Spinal cord (tissue), 9 donors: ENCODE measurements at regions not wholly inside any gene's neighbourhood (a gene's known extent, or its start where the extent isn't known, plus 50 kb on each side); places are given as distances from the start of the nearest gene placed in this dataset.

Experiments
- DNase-seq, 6 donors: peaks; one replicate each; pipeline versions ENCODE4 v3.0.0 to v3.0.0-alpha.2; 2013 to 2015; ENCODE audit warnings: low spot score in 6 of 6, low read depth in 4 of 6
- H3K27ac ChIP-seq: one replicate; pipeline ENCODE4 v1.5.1; 2013; ENCODE audit warnings: low read depth, low read length, control low read depth
- H3K27me3 ChIP-seq: one replicate; pipeline ENCODE4 v1.6.1; 2013; ENCODE audit warnings: low read length; ENCODE audit not compliant: control insufficient read depth, insufficient read depth
- H3K36me3 ChIP-seq: one replicate; pipeline ENCODE4 v1.6.1; 2013; ENCODE audit warnings: low read length; ENCODE audit not compliant: control insufficient read depth, insufficient read depth
- H3K4me1 ChIP-seq: one replicate; pipeline ENCODE4 v1.6.1; 2013; ENCODE audit warnings: low read length; ENCODE audit not compliant: control insufficient read depth, insufficient read depth
- H3K4me3 ChIP-seq: one replicate; pipeline ENCODE4 v1.5.1; 2013; ENCODE audit warnings: low read depth, low read length, control low read depth
- H3K9me3 ChIP-seq: one replicate; pipeline ENCODE4 v1.6.1; 2013; ENCODE audit warnings: low read length; ENCODE audit not compliant: control insufficient read depth, insufficient read depth
- WGBS: methylation state at CpG from one replicate; pipeline ENCODE4 v1.1.5; 2013; ENCODE audit warnings: missing lambda C conversion rate; ENCODE audit not compliant: insufficient coverage; 5-methylcytosine and 5-hydroxymethylcytosine counted together
- donor health status: healthy.

DNA sequence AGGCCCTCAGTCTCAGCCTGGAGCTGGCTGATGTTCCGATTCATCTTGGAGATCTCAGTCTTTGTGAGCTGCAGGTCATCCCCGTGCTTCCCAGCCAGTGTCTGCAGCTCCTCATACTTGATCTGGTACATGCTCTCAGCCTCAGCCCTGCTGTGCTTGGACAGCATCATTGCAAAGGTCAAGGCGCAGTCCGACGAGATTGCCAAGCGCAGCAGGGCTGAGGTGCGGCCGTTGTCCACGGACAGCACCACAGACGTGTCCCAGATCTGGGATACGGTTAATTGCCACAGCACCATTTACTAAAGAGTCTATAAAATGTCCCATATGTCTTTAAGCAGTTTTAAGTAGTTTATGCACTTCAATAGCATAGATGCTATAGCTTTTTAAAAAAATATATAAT, 965.7 kb downstream of the FSCB start:
- Histone ChIP-seq H3K4me3 (no peak overlapping the region), H3K4me1 (no peaks in the 10 kb centered on the region), H3K27me3 (no peaks in the 10 kb centered on the region), H3K27ac (no peak overlapping the region), H3K9me3 (no peaks in the 10 kb centered on the region), H3K36me3 (no peaks in the 10 kb centered on the region)
- 93% methylated on average over 8 of the region's 11 CpGs for WGBS
- no peak for DNase-seq

- 91% methylated on average over 13 of the region's 13 CpGs for WGBS
- DNase-seq, result no peak
- Histone ChIP-seq H3K27me3 (no peaks in the 10 kb centered on the region), H3K27ac (no peak overlapping the region), H3K36me3 (no peaks in the 10 kb centered on the region), H3K4me3 (no peak overlapping the region), H3K9me3 (no peaks in the 10 kb centered on the region), H3K4me1 (no peaks in the 10 kb centered on the region)
Observed at GRCh38 chr14:43540948-43541347, 966.1 kb downstream of the FSCB start.

DNA sequence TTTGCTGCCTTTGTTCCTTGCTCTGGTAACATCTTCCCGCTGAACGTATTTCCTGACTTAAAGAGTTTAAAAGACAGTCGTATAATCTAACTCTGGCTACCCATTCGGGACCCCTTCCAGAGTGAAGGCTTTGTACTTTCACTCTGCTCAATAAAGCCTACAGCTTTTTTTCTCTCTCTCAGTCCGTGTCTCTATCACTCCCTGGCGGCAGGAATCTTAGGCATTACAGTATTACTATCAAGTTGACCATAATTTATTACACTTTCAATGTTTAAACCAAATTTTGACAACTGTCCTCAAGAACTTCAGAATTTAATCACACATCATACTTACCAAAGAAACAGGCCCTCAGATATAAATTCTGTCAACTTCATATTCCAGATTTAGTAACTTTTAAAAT, 967.9 kb downstream of the FSCB start:
- Histone ChIP-seq H3K4me3 (no peak overlapping the region), H3K36me3 (no peaks in the 10 kb centered on the region), H3K4me1 (no peaks in the 10 kb centered on the region), H3K9me3 (peaks cover 1% of the 10 kb centered on the region), H3K27me3 (no peaks in the 10 kb centered on the region), H3K27ac (no peak overlapping the region)
- DNase-seq, result peak in 1 of 6 donors; percentile 23
- WGBS, result 14% methylated on average over 6 of the region's 6 CpGs

DNA sequence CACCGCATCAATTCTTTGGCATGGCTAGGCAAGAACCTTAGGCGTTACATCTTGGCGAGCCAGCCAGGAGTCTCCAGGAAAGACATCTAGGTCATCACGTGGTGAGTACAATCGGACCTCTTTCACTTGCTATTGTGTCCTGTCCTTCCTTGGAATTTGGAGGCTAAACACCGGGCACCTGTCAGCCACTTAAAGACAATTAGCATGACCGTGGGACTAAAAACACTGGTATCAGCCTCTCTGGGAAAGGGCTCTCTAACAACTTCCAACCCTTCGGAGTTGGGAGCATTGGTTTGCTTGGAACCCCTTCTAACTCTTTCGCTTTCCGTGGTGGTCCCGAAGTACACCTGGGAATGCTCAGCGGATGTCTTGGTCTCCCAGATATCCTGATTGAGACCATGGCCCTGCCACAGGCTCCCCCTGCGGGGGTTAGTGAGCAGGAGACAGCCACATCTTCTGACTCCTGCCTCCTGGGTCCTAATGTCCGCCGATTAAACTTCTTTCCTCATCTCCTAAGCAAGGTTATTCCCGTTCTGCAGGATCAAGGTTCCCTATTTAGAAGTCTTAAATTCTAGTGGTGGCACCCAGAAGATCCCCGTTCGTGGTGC, 971.7 kb downstream of the FSCB start:
- H3K27me3 ChIP-seq, result no peaks in the 10 kb centered on the region
- no peak overlapping the region for H3K27ac ChIP-seq
- H3K4me3 ChIP-seq, result no peak overlapping the region
- 96% methylated on average over 17 of the region's 18 CpGs for WGBS
- DNase-seq, result no peak
- no peaks in the 10 kb centered on the region for H3K4me1 ChIP-seq
- H3K36me3 ChIP-seq, result no peaks in the 10 kb centered on the region
- peaks cover 1% of the 10 kb centered on the region for H3K9me3 ChIP-seq

DNA sequence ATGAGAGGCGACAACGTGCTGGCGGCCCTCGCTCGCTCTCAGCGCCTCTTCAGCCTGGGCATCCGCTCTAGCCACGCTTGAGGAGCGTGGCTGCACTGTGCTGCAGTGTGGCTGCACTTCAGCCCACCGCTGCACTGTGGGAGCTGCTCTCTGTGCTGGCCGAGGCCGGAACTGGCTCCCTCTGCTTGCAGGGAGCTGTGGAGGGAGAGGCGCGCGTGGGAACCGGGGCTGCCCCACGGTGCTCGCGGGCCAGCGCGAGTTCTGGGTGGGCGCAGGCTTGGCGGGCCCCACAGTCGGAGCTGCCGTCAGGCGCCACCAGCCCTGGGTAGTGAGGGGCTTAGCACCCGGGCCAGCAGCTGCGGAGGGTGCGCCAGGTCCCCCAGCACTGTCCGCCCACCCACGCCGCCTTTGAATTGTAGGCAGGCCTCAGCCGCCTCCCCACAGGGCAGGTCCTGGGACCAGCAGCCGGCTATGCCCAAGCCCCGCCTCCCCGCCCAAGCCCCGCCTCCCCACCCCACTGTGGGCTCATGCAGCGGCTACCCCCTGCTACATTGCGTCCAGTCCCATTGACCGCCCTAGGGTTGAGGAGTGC, 974.2 kb downstream of the FSCB start:
- DNase-seq, result no peak
- Histone ChIP-seq H3K4me1 (no peaks in the 10 kb centered on the region), H3K4me3 (no peak overlapping the region), H3K9me3 (peaks cover 1% of the 10 kb centered on the region), H3K27me3 (no peaks in the 10 kb centered on the region), H3K27ac (no peak overlapping the region), H3K36me3 (no peaks in the 10 kb centered on the region)
- 95% methylated on average over 38 of the region's 40 CpGs for WGBS

DNA sequence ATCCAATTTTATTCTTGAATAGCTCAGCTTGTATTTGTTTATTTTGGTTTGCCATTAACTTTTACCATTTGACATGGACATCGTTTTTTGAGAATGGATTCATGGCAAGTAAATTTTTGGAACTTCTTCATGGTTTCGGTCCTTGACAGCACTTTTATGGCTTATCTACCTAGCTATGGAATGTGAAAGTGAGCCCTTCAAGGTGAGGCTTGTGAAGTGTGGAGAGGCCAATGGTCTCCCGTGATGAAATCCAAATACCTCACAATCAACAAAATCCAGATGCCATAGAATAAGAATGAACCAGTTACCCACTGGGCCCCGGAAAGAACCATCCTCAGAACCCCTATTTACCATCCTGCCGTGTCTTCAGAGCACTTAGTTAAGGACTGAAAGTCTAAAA, 978.8 kb downstream of the FSCB start:
- no peaks in the 10 kb centered on the region for H3K27me3 ChIP-seq
- no peaks in the 10 kb centered on the region for H3K36me3 ChIP-seq
- 100% methylated on average over 1 of the region's 5 CpGs for WGBS
- H3K4me3 ChIP-seq, result no peak overlapping the region
- H3K27ac ChIP-seq, result no peak overlapping the region
- no peaks in the 10 kb centered on the region for H3K9me3 ChIP-seq
- DNase-seq, result no peak
- no peaks in the 10 kb centered on the region for H3K4me1 ChIP-seq

DNA sequence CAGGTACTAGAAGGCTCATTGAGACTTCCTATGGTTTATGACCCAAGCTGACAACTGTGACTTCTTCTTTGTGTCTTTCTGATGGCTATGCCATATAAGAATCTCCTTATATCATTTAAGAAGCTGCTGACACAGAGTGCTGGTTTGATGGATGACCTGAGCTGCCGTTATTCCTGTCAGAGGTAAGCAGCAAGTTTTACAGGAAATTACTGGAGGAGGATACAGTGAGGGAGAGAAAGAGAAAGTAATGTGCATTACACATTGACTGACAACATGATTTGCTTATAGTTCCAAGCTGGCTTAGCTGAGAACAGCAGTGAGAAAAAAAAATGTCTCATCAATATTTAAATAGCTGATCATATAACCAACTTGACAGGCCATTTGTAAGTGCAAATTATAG, 981.4 kb downstream of the FSCB start:
- Histone ChIP-seq H3K36me3 (no peaks in the 10 kb centered on the region), H3K9me3 (no peaks in the 10 kb centered on the region), H3K27me3 (no peaks in the 10 kb centered on the region), H3K4me1 (no peaks in the 10 kb centered on the region), H3K27ac (no peak overlapping the region), H3K4me3 (no peak overlapping the region)
- 100% methylated on average over 1 of the region's 1 CpG for WGBS
- DNase-seq, result peak in 1 of 6 donors; percentile 21

DNA sequence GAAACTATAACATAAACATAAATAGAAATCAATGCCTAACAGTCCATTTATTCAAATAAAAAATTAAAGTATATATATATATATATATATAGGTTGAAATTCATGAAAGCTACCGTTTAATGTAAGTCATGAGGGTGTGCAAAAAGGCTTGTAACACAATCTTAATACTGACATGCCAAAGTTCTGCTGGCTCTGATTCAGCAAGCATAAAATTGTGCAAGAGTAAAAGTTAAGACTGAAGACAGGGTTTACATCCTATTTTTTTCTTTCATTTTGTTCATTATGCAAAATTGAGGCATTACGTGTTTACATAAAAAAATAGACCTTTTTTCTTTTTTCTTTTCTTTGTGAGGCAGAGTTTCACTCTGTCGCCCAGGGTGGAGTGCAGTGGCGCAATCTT, 984.2 kb downstream of the FSCB start:
- H3K4me3 ChIP-seq, result no peak overlapping the region
- no peaks in the 10 kb centered on the region for H3K9me3 ChIP-seq
- H3K4me1 ChIP-seq, result no peaks in the 10 kb centered on the region
- no peak for DNase-seq
- H3K36me3 ChIP-seq, result no peaks in the 10 kb centered on the region
- WGBS, result 95% methylated on average over 3 of the region's 4 CpGs
- no peaks in the 10 kb centered on the region for H3K27me3 ChIP-seq
- no peak overlapping the region for H3K27ac ChIP-seq

DNA sequence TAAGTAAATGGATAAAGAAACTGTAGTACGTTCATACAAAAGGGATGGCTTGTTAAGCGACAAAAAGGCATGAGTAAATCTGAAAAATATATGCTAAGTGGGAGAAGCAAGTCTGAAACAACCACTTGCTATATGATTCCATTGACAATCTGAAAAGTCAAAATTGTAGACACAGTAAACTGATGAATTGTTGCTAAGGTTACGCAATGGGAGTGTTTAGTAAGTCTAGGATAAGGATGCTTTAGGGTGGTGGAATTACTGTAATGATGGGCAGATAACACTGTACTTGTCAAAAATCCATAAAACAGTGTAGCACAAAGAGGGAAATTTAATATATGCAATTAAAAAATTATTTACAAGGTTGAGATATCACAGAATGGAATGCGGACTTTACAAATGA, 984.9 kb downstream of the FSCB start:
- Histone ChIP-seq H3K36me3 (no peaks in the 10 kb centered on the region), H3K9me3 (no peaks in the 10 kb centered on the region), H3K27ac (no peak overlapping the region), H3K4me1 (no peaks in the 10 kb centered on the region), H3K4me3 (no peak overlapping the region), H3K27me3 (no peaks in the 10 kb centered on the region)
- no peak for DNase-seq
- 80% methylated on average over 2 of the region's 4 CpGs for WGBS

DNA sequence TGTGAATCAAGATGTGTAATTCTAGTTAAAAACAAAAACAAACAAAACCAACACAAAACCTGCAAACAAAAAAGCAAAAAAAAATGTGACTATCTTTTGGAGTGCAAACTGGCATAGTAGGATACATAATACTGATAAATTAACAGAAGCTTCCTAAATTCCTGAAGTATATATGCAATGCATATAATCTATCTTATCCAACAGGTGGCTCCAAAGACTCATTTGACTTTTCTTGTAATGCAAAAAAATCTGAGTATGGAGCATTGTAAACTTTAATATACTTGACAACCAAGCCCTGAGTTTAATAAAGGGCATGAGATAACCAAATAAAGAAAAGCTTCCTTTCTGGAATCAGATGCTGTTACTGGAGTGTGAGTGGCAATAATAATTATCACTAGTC, 1003.6 kb downstream of the FSCB start:
- Histone ChIP-seq H3K27ac (no peak overlapping the region), H3K27me3 (no peaks in the 10 kb centered on the region), H3K4me1 (no peaks in the 10 kb centered on the region), H3K36me3 (no peaks in the 10 kb centered on the region), H3K4me3 (no peak overlapping the region), H3K9me3 (no peaks in the 10 kb centered on the region)
- DNase-seq, result peak in 1 of 6 donors; percentile 11
